H9 (cell line): ENCODE measurements at regions not wholly inside any gene's neighbourhood (a gene's known extent, or its start where the extent isn't known, plus 50 kb on each side); places are given as distances from the start of the nearest gene placed in this dataset.

Experiments
- DNase-seq: peaks from one replicate; pipeline ENCODE4 v3.0.0-alpha.2; 2017
- H2AFZ ChIP-seq: one replicate; pipeline ENCODE4 v1.6.1; 2013; ENCODE audit warnings: mild to moderate bottlenecking, low read length, control low read depth, moderate library complexity
- H2AK5ac ChIP-seq: 2 replicates; pipeline ENCODE4 v1.6.1; 2013; ENCODE audit warnings: low read length, control low read depth, mixed read lengths; ENCODE audit not compliant: insufficient read length
- H2BK120ac ChIP-seq: one replicate; pipeline ENCODE4 v1.6.1; 2013; ENCODE audit warnings: low read depth, mild to moderate bottlenecking, low read length, control low read depth, inconsistent platforms; ENCODE audit not compliant: poor library complexity, severe bottlenecking
- H2BK12ac ChIP-seq: 2 replicates; pipeline ENCODE4 v1.6.1; 2013; ENCODE audit warnings: low read length, control low read depth, mixed read lengths, low read depth; ENCODE audit not compliant: insufficient read length
- H2BK15ac ChIP-seq: 2 replicates; pipeline ENCODE4 v1.6.1; 2013; ENCODE audit warnings: low read depth, low read length, control low read depth
- H2BK20ac ChIP-seq: one replicate; pipeline ENCODE4 v1.6.1; 2013; ENCODE audit warnings: low read depth, mild to moderate bottlenecking, low read length, control low read depth, inconsistent platforms; ENCODE audit not compliant: poor library complexity, severe bottlenecking
- H2BK5ac ChIP-seq: 2 replicates; pipeline ENCODE4 v1.6.1; 2013; ENCODE audit warnings: low read length, control low read depth, mixed read lengths; ENCODE audit not compliant: insufficient read length
- H3K14ac ChIP-seq: 2 replicates; pipeline ENCODE4 v1.6.1; 2013; ENCODE audit warnings: low read length, control low read depth; ENCODE audit not compliant: insufficient read depth
- H3K18ac ChIP-seq: 2 replicates; pipeline ENCODE4 v1.6.1; 2013; ENCODE audit warnings: low read depth, mild to moderate bottlenecking, mixed read lengths, low read length, control low read depth; ENCODE audit not compliant: insufficient read length
- H3K23ac ChIP-seq: 2 replicates; pipeline ENCODE4 v1.6.1; 2013; ENCODE audit warnings: low read length, control low read depth, mixed read lengths, low read depth; ENCODE audit not compliant: insufficient read length
- H3K23me2 ChIP-seq: 2 replicates; pipeline ENCODE4 v1.6.1; 2013; ENCODE audit warnings: low read depth, mild to moderate bottlenecking, mixed read lengths, low read length, control low read depth; ENCODE audit not compliant: insufficient read length, poor library complexity, severe bottlenecking
- H3K27ac ChIP-seq: 2 replicates; pipeline ENCODE4 v1.5.1; 2013; ENCODE audit warnings: low read length, control low read depth, mixed read lengths, low read depth; ENCODE audit not compliant: insufficient read length
- H3K27me3 ChIP-seq: 2 replicates; pipeline ENCODE4 v1.6.1; 2013; ENCODE audit warnings: low read length, control low read depth, inconsistent platforms; ENCODE audit not compliant: insufficient read depth
- H3K4ac ChIP-seq: 2 replicates; pipeline ENCODE4 v1.6.1; 2013; ENCODE audit warnings: low read depth, mild to moderate bottlenecking, control low read depth, inconsistent platforms, low read length, moderate library complexity
- H3K4me1 ChIP-seq: 2 replicates; pipeline ENCODE4 v1.6.1; 2013; ENCODE audit warnings: low read length, control low read depth, inconsistent platforms; ENCODE audit not compliant: insufficient read depth
- H3K4me2 ChIP-seq: 2 replicates; pipeline ENCODE4 v1.6.1; 2013; ENCODE audit warnings: low read length, control low read depth, mixed read lengths; ENCODE audit not compliant: insufficient read length, insufficient read depth
- H3K56ac ChIP-seq: 2 replicates; pipeline ENCODE4 v1.6.1; 2013; ENCODE audit warnings: low read depth, mild to moderate bottlenecking, mixed read lengths, low read length, control low read depth; ENCODE audit not compliant: insufficient read length
- H3K79me1 ChIP-seq: 2 replicates; pipeline ENCODE4 v1.6.1; 2013; ENCODE audit warnings: low read depth, mild to moderate bottlenecking, moderate library complexity, low read length, control low read depth, inconsistent platforms; ENCODE audit not compliant: insufficient read depth, poor library complexity, severe bottlenecking
- H3K79me2 ChIP-seq: 2 replicates; pipeline ENCODE4 v1.6.1; 2013; ENCODE audit warnings: low read length, control low read depth, inconsistent platforms; ENCODE audit not compliant: insufficient read depth
- H3K9ac ChIP-seq: 2 replicates; pipeline ENCODE4 v1.6.1; 2013; ENCODE audit warnings: low read length, control low read depth, mixed read lengths; ENCODE audit not compliant: insufficient read length; ENCODE audit errors: extremely low read depth
- H3K9me3 ChIP-seq: one replicate; pipeline ENCODE4 v1.6.1; 2013; ENCODE audit warnings: low read depth, low read length, inconsistent platforms; ENCODE audit not compliant: control insufficient read depth
- H3T11ph ChIP-seq: one replicate; pipeline ENCODE4 v1.6.1; 2013; ENCODE audit warnings: mild to moderate bottlenecking, low read length, control low read depth, inconsistent platforms
- H4K20me1 ChIP-seq: one replicate; pipeline ENCODE4 v1.6.1; 2013; ENCODE audit not compliant: control insufficient read depth, insufficient read length, insufficient read depth
- H4K5ac ChIP-seq: 2 replicates; pipeline ENCODE4 v1.6.1; 2013; ENCODE audit warnings: low read depth, mild to moderate bottlenecking, mixed read lengths, low read length, control low read depth; ENCODE audit not compliant: insufficient read length
- H4K8ac ChIP-seq: replicated peaks from 2 replicates; pipeline ENCODE4 v1.6.1; 2013; ENCODE audit warnings: low read length, control low read depth, mixed read lengths, low read depth; ENCODE audit not compliant: insufficient read length
- H4K91ac ChIP-seq: 2 replicates; pipeline ENCODE4 v1.6.1; 2013; ENCODE audit warnings: low read depth, mild to moderate bottlenecking, moderate library complexity, mixed read lengths, low read length, control low read depth; ENCODE audit not compliant: insufficient read length
- H3K27ac Mint-ChIP-seq, 3 experiments: 2 replicates in 2 of 3; 3 replicates in 1 of 3; pipeline ENCODE4 v1.8.0; 2020 to 2021; ENCODE audit warnings: mixed read lengths in 3 of 3, mild to moderate bottlenecking in 1 of 3, moderate library complexity in 1 of 3
- H3K27me3 Mint-ChIP-seq: 2 replicates; pipeline ENCODE4 v1.8.0; 2021; ENCODE audit warnings: low read depth, mild to moderate bottlenecking, moderate library complexity, mixed read lengths
- H3K36me3 Mint-ChIP-seq, 3 experiments: 2 replicates in 2 of 3; 3 replicates in 1 of 3; pipeline ENCODE4 v1.8.0; 2020 to 2021; ENCODE audit warnings: low read depth in 3 of 3, mixed read lengths in 3 of 3; ENCODE audit not compliant: insufficient read depth in 1 of 3
- H3K4me1 Mint-ChIP-seq, 2 experiments: 2 replicates each; pipeline ENCODE4 v1.8.0; 2020; ENCODE audit warnings: mixed read lengths in 2 of 2
- H3K4me3 Mint-ChIP-seq, 2 experiments: 2 replicates in 1 of 2; 3 replicates in 1 of 2; pipeline ENCODE4 v1.8.0; 2020 to 2021; ENCODE audit warnings: mild to moderate bottlenecking in 2 of 2, mixed read lengths in 2 of 2, moderate library complexity in 1 of 2
- H3K9me3 Mint-ChIP-seq, 2 experiments: 2 replicates in 1 of 2; 3 replicates in 1 of 2; pipeline ENCODE4 v1.8.0; 2020; ENCODE audit warnings: mild to moderate bottlenecking in 2 of 2, mixed read lengths in 2 of 2, moderate library complexity in 1 of 2
- CTCF ChIP-seq: fragments of 200-600 bp; sonication (generic); conservative IDR thresholded peaks from 3 replicates; pipeline ENCODE4 v1.8.0; 2021; ENCODE audit warnings: antibody characterized with exemption, mild to moderate bottlenecking

- Histone ChIP-seq H2BK5ac (no peak overlapping the region), H3K4ac (no peak overlapping the region), H2BK20ac (no peak overlapping the region), H3K4me1 (no peaks in the 10 kb centered on the region), H4K8ac (no peak overlapping the region), H3K9me3 (no peaks in the 10 kb centered on the region), H2BK12ac (no peak overlapping the region), H3K79me1 (no peaks in the 10 kb centered on the region), H3K4me2 (no peak overlapping the region), H4K5ac (no peak overlapping the region), H3K9ac (no peak overlapping the region), H4K91ac (no peak overlapping the region), H2BK15ac (no peak overlapping the region), H3K14ac (no peak overlapping the region), H3K18ac (no peak overlapping the region), H3K23me2 (no peaks in the 10 kb centered on the region), H3K79me2 (no peaks in the 10 kb centered on the region), H2AK5ac (no peak overlapping the region), H3K27ac (no peak overlapping the region), H2BK120ac (peak overlapping the region; percentile 9), H3K27me3 (no peaks in the 10 kb centered on the region), H2AFZ (peak overlapping the region; percentile 77), H3T11ph (no peak overlapping the region), H4K20me1 (no peaks in the 10 kb centered on the region), H3K23ac (no peak overlapping the region), H3K56ac (no peak overlapping the region)
- H3K4me3 Mint-ChIP-seq, result no peak overlapping the region
- peaks cover 8 to 9% of the 10 kb centered on the region in 2 experiments for H3K4me1 Mint-ChIP-seq
- H3K36me3 Mint-ChIP-seq, result no peaks in the 10 kb centered on the region
- no peak for DNase-seq
- peaks cover 3 to 5% of the 10 kb centered on the region in 2 experiments; a peak in 2 of 5 replicates for H3K9me3 Mint-ChIP-seq
- H3K27me3 Mint-ChIP-seq, result no peaks in the 10 kb centered on the region; the same call in 1 of the 2 replicates
- no peak for TF ChIP-seq CTCF
- H3K27ac Mint-ChIP-seq, result peak overlapping the region in 2 of 3 experiments; percentile 17 to 22; a peak in 2 of 7 replicates
Observed at GRCh38 chr4:30605616-30606190, 114.5 kb upstream of the PCDH7 start.
